Progenitor cell of endocrine pancreas (in vitro differentiated cells): ENCODE measurements at regions not wholly inside any gene's neighbourhood (a gene's known extent, or its start where the extent isn't known, plus 50 kb on each side); places are given as distances from the start of the nearest gene placed in this dataset.
"Not testable (repeated sequence)": the region's sequence is repeated elsewhere in the genome, so short reads cannot be mapped to it uniquely, and the experiment has no call there.

ENCODE experiments used
- DNase-seq: peaks from one replicate; pipeline ENCODE4 v3.0.0; 2021; ENCODE audit warnings: low spot score; ENCODE audit not compliant: unreplicated experiment
- H3K27ac Mint-ChIP-seq: 2 replicates; pipeline ENCODE4 v1.8.0; 2021; ENCODE audit warnings: mild to moderate bottlenecking, moderate library complexity, mixed read lengths
- H3K27me3 Mint-ChIP-seq: 2 replicates; pipeline ENCODE4 v1.8.0; 2021; ENCODE audit warnings: mixed read lengths
- H3K36me3 Mint-ChIP-seq: 2 replicates; pipeline ENCODE4 v1.8.0; 2022; ENCODE audit warnings: mixed read lengths; ENCODE audit not compliant: insufficient read depth
- H3K4me1 Mint-ChIP-seq: 2 replicates; pipeline ENCODE4 v1.8.0; 2021; ENCODE audit warnings: low read depth, mixed read lengths
- H3K4me3 Mint-ChIP-seq: 2 replicates; pipeline ENCODE4 v1.8.0; 2021; ENCODE audit warnings: low read depth, mild to moderate bottlenecking, moderate library complexity, mixed read lengths
- H3K9me3 Mint-ChIP-seq: 2 replicates; pipeline ENCODE4 v1.8.0; 2021; ENCODE audit warnings: low read depth, mixed read lengths
- CTCF ChIP-seq: fragments of 200-600 bp; sonication (generic); IDR thresholded peaks from one replicate; pipeline ENCODE4 v1.5.0; 2021; ENCODE audit warnings: antibody characterized with exemption, mild to moderate bottlenecking; ENCODE audit not compliant: unreplicated experiment

- H3K36me3 Mint-ChIP-seq, result peaks cover 3% of the 10 kb centered on the region
- no peak for TF ChIP-seq CTCF
- no peak overlapping the region for H3K4me3 Mint-ChIP-seq
- no peaks in the 10 kb centered on the region for H3K4me1 Mint-ChIP-seq
- no peak for DNase-seq
- no peaks in the 10 kb centered on the region for H3K27me3 Mint-ChIP-seq
- peaks cover 29% of the 10 kb centered on the region for H3K9me3 Mint-ChIP-seq
- H3K27ac Mint-ChIP-seq, result no peak overlapping the region
Measured at GRCh38 chr5:145407300-145408047, 427.7 kb downstream of the PRELID2 start.

- Mint-ChIP-seq H3K36me3 (peaks cover 1% of the 10 kb centered on the region), H3K4me3 (no peak overlapping the region), H3K4me1 (no peaks in the 10 kb centered on the region), H3K27me3 (no peaks in the 10 kb centered on the region), H3K9me3 (peaks cover 15% of the 10 kb centered on the region), H3K27ac (no peak overlapping the region)
- TF ChIP-seq CTCF, result no peak
- no peak for DNase-seq
Measured at GRCh38 chr5:145403992-145404391, 431.1 kb downstream of the PRELID2 start.

DNA sequence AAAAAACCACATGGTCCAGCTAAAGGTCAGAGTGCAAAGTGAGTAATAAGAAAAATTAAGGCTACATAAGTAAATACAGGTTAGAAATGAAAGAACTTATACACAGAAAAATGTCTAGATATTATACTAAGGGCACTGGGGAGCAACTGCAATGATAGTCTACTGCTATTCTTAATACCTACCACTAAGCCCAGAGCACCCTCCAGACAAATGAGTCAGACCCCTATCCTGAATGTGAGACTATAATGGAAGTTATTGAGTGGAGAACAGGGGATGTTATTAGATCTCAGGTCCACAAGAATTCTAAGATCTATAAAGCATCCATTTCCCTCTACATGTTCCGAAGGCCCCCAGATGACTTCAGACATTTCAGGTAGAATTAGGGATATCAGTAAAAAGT is 438.3 kb downstream of the PRELID2 start:
- TF ChIP-seq CTCF, result no peak
- Mint-ChIP-seq H3K4me3 (no peak overlapping the region), H3K27ac (no peak overlapping the region), H3K9me3 (no peaks in the 10 kb centered on the region), H3K36me3 (no peaks in the 10 kb centered on the region), H3K27me3 (no peaks in the 10 kb centered on the region), H3K4me1 (no peaks in the 10 kb centered on the region)
- no peak for DNase-seq

GRCh38 chr5:145395151-145395550 is 440.0 kb downstream of the PRELID2 start:
- not testable (repeated sequence) for H3K9me3 Mint-ChIP-seq, H3K4me1 Mint-ChIP-seq, H3K4me3 Mint-ChIP-seq, H3K36me3 Mint-ChIP-seq, H3K27ac Mint-ChIP-seq, DNase-seq, H3K27me3 Mint-ChIP-seq

DNA sequence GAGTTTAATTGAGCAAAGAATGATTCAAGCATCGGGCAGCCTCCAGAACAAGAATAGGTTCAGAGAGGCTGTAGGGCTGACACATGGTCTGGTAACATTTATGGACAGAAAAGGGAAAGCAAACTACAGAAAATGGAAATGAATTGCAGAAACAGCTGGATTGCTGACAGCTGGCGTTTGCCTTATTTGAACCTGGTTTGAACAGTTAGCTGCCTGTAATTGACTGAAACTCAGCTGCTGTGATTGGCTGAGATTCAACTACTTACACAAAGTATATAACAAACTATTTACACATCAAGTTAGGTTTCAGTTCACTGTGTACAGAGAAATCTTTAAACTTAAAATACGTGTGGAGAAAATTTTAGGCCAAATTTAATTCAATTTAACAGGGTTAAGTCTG is 441.7 kb downstream of the PRELID2 start:
- Mint-ChIP-seq H3K4me3 (no peak overlapping the region), H3K27me3 (no peaks in the 10 kb centered on the region), H3K9me3 (peaks cover 2% of the 10 kb centered on the region), H3K4me1 (no peaks in the 10 kb centered on the region), H3K27ac (no peak overlapping the region), H3K36me3 (no peaks in the 10 kb centered on the region)
- no peak for TF ChIP-seq CTCF
- DNase-seq, result no peak

GRCh38 chr5:145389047-145389446 is 446.1 kb downstream of the PRELID2 start:
- no peak overlapping the region for H3K4me3 Mint-ChIP-seq
- no peaks in the 10 kb centered on the region for H3K36me3 Mint-ChIP-seq
- H3K9me3 Mint-ChIP-seq, result peaks cover 2% of the 10 kb centered on the region
- no peaks in the 10 kb centered on the region for H3K27me3 Mint-ChIP-seq
- TF ChIP-seq CTCF, result no peak
- H3K4me1 Mint-ChIP-seq, result no peaks in the 10 kb centered on the region
- no peak overlapping the region for H3K27ac Mint-ChIP-seq
- DNase-seq, result no peak
